ENCODE measurements at regions not wholly inside any gene's neighbourhood (a gene's known extent, or its start where the extent isn't known, plus 50 kb on each side); places are given as distances from the start of the nearest gene placed in this dataset.

GRCh38 chr7:109745677-109746410 is 1176.2 kb downstream of the DNAJB9 start:
- Mint-ChIP-seq H3K36me3 (ENCODE audit: low read depth) (no peaks in the 10 kb centered on the region), H3K4me3 (no peak overlapping the region), H3K27ac (no peak overlapping the region), H3K27me3 (no peaks in the 10 kb centered on the region), H3K9me3 (no peaks in the 10 kb centered on the region), H3K4me1 (ENCODE audit: low read depth) (no peaks in the 10 kb centered on the region)
- no peak for DNase-seq

DNA sequence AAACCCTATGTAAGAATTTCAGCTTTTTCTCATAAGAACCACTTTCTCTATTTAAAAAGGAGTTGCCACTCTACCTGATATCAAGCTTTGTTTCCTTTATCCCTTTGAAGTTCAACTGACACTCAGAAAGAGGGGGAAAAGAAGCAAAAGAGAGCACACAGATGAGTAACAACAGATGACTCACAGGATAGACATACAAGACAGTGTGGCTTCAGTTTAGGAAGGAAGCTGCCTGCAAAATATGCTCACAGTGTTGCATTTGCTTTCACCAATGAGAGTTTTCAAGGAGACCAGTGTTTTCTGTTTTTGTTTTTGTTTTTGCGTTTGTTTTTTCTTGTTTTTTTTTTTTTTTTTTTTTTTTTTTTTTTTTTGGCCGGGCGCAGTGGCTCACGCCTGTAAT is 1181.6 kb downstream of the DNAJB9 start:
- no peak overlapping the region for H3K27ac Mint-ChIP-seq
- peaks cover 4% of the 10 kb centered on the region for H3K9me3 Mint-ChIP-seq
- H3K4me3 Mint-ChIP-seq = no peak overlapping the region
- no peaks in the 10 kb centered on the region for H3K27me3 Mint-ChIP-seq
- H3K36me3 Mint-ChIP-seq (ENCODE audit: low read depth) = no peaks in the 10 kb centered on the region
- no peaks in the 10 kb centered on the region for H3K4me1 Mint-ChIP-seq (ENCODE audit: low read depth)
- DNase-seq = no peak

GRCh38 chr7:109752068-109752467 is 1182.4 kb downstream of the DNAJB9 start:
- Mint-ChIP-seq H3K36me3 (ENCODE audit: low read depth) (no peaks in the 10 kb centered on the region), H3K4me1 (ENCODE audit: low read depth) (no peaks in the 10 kb centered on the region), H3K27me3 (no peaks in the 10 kb centered on the region), H3K4me3 (no peak overlapping the region), H3K9me3 (peaks cover 6% of the 10 kb centered on the region), H3K27ac (no peak overlapping the region)
- no peak for DNase-seq

DNA sequence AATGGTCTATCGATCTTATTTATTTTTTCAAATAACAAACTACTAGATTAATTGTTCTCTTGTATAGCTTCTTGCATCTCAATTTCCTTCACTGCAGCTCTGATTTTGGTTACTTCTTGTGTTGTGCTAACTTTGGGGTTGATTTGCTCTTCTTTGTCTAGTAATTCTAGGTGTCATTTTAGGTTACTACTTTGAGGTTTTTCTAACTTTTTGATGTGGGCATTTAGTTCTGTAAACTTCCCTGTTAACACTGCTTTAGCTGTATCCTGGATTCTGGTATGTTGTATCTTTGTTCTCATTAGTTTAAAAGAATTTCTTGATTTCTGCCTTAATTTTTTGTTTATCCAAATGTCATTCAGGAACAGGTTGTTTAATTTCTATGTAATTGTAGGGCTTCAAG is 1188.0 kb downstream of the DNAJB9 start:
- DNase-seq = no peak
- Mint-ChIP-seq H3K27me3 (no peaks in the 10 kb centered on the region), H3K4me3 (no peak overlapping the region), H3K36me3 (ENCODE audit: low read depth) (no peaks in the 10 kb centered on the region), H3K27ac (no peak overlapping the region), H3K4me1 (ENCODE audit: low read depth) (no peaks in the 10 kb centered on the region), H3K9me3 (peaks cover 6% of the 10 kb centered on the region)

DNA sequence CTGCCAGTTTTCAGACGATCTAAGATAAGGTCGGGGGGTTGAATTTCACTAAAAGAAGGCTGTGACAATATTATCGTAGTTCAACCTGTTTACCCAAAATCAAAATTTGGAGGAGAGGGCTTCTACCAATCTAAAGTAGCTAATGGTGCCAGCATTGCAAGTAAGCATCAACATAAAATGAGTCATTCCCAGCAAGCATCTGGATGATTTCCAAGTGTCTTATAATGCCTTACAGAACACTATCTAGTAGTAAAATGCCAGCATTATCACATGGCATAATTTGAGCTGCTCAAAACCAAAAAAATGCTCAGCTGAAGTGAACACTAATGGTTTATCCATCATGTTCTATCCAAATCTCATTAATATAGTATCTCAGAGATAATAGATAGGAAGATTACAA is 1193.9 kb downstream of the DNAJB9 start:
- H3K27me3 Mint-ChIP-seq = no peaks in the 10 kb centered on the region
- no peaks in the 10 kb centered on the region for H3K36me3 Mint-ChIP-seq (ENCODE audit: low read depth)
- peaks cover 3% of the 10 kb centered on the region for H3K9me3 Mint-ChIP-seq
- H3K4me1 Mint-ChIP-seq (ENCODE audit: low read depth) = no peaks in the 10 kb centered on the region
- H3K4me3 Mint-ChIP-seq = no peak overlapping the region
- DNase-seq = no peak
- no peak overlapping the region for H3K27ac Mint-ChIP-seq

DNA sequence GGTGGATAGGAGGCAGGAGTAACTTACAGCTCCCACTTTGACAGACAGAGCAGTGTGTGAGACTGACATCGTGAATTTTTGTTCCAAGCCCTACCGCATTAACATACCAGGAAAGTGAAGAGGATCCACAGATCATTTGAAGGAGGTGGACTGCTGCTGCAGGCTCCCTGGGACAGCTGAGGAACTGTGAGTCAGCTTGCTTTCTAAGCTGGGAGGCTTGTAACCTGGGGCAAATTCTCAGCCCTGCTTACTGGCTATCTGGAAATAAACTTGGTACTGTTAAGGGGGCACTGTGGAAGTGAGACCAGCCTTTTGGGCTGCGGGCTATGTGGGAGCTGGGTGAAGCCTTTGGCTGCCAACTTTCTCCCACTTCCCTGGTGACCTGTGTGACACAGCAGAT is 1202.5 kb downstream of the DNAJB9 start:
- H3K4me3 Mint-ChIP-seq = no peak overlapping the region
- no peak for DNase-seq
- no peaks in the 10 kb centered on the region for H3K27me3 Mint-ChIP-seq
- no peaks in the 10 kb centered on the region for H3K36me3 Mint-ChIP-seq (ENCODE audit: low read depth)
- no peak overlapping the region for H3K27ac Mint-ChIP-seq
- H3K4me1 Mint-ChIP-seq (ENCODE audit: low read depth) = no peaks in the 10 kb centered on the region
- no peaks in the 10 kb centered on the region for H3K9me3 Mint-ChIP-seq

GRCh38 chr7:109782806-109783205 is 1213.1 kb downstream of the DNAJB9 start:
- no peaks in the 10 kb centered on the region for H3K36me3 Mint-ChIP-seq (ENCODE audit: low read depth)
- H3K4me1 Mint-ChIP-seq (ENCODE audit: low read depth) = no peaks in the 10 kb centered on the region
- no peak overlapping the region for H3K4me3 Mint-ChIP-seq
- no peak overlapping the region for H3K27ac Mint-ChIP-seq
- no peaks in the 10 kb centered on the region for H3K9me3 Mint-ChIP-seq
- no peaks in the 10 kb centered on the region for H3K27me3 Mint-ChIP-seq
- no peak for DNase-seq

GRCh38 chr7:109806548-109806947 is 1236.9 kb downstream of the DNAJB9 start:
- Mint-ChIP-seq H3K27me3 (no peaks in the 10 kb centered on the region), H3K36me3 (ENCODE audit: low read depth) (no peaks in the 10 kb centered on the region), H3K9me3 (no peaks in the 10 kb centered on the region), H3K4me1 (ENCODE audit: low read depth) (no peaks in the 10 kb centered on the region), H3K27ac (no peak overlapping the region), H3K4me3 (no peak overlapping the region)
- no peak for DNase-seq

- H3K36me3 Mint-ChIP-seq (ENCODE audit: low read depth) = no peaks in the 10 kb centered on the region
- no peaks in the 10 kb centered on the region for H3K27me3 Mint-ChIP-seq
- peaks cover 6% of the 10 kb centered on the region for H3K9me3 Mint-ChIP-seq
- H3K4me1 Mint-ChIP-seq (ENCODE audit: low read depth) = no peaks in the 10 kb centered on the region
- H3K27ac Mint-ChIP-seq = no peak overlapping the region
- H3K4me3 Mint-ChIP-seq = no peak overlapping the region
- no peak for DNase-seq
These were observed 1251.5 kb downstream of the DNAJB9 start for GRCh38 chr7:109821156-109821555.

DNA sequence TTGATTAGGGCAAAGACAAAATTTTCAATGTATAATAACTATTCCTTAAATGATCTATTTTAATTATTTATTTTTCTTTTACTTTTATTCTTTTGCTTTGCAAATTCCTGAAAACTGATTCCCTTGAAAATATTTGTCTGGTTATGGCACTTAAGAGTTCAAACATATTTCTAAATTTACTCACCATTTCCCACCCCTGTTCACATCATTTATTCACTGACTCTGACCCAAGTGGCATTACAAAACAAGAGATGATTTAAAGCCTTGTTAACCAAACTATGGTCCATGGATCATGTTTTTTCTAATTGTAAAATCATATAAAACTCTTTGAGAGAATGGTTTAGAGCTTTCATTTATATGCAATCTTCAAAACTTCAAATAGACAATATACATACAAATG is 1256.1 kb upstream of the LRRN3 start:
- DNase-seq = no peak
- Mint-ChIP-seq H3K27ac (no peak overlapping the region), H3K9me3 (no peaks in the 10 kb centered on the region), H3K36me3 (ENCODE audit: low read depth) (no peaks in the 10 kb centered on the region), H3K27me3 (peaks cover 3% of the 10 kb centered on the region), H3K4me1 (ENCODE audit: low read depth) (no peaks in the 10 kb centered on the region), H3K4me3 (no peak overlapping the region)

- Mint-ChIP-seq H3K4me3 (no peak overlapping the region), H3K36me3 (ENCODE audit: low read depth) (no peaks in the 10 kb centered on the region), H3K9me3 (no peaks in the 10 kb centered on the region), H3K27me3 (peaks cover 3% of the 10 kb centered on the region), H3K27ac (no peak overlapping the region), H3K4me1 (ENCODE audit: low read depth) (no peaks in the 10 kb centered on the region)
- no peak for DNase-seq
These were observed 1255.3 kb upstream of the LRRN3 start for GRCh38 chr7:109835577-109835976.

DNA sequence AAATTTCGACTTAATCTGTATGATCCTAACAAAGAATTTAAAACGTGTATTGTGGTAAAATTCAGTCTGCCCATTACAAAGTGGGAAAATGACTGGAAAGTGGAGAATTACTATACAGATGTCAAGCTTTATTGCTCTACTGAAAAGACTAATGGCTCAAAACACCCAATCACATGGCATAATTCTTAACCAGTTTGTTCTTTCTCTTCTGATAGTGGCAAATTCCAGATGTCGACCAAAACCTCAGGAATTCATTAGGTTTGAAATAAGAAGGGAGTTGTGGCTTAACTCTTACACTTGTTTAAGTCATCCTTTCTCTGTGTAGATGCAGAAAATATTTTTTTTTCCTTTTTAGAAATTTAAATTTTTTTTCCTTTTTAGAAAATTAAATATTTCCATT is 1254.9 kb upstream of the LRRN3 start:
- H3K4me1 Mint-ChIP-seq (ENCODE audit: low read depth) = no peaks in the 10 kb centered on the region
- no peak for DNase-seq
- H3K4me3 Mint-ChIP-seq = no peak overlapping the region
- H3K9me3 Mint-ChIP-seq = no peaks in the 10 kb centered on the region
- no peaks in the 10 kb centered on the region for H3K36me3 Mint-ChIP-seq (ENCODE audit: low read depth)
- H3K27ac Mint-ChIP-seq = no peak overlapping the region
- H3K27me3 Mint-ChIP-seq = peaks cover 3% of the 10 kb centered on the region

GRCh38 chr7:109842386-109842785 is 1248.5 kb upstream of the LRRN3 start:
- DNase-seq = no peak

DNA sequence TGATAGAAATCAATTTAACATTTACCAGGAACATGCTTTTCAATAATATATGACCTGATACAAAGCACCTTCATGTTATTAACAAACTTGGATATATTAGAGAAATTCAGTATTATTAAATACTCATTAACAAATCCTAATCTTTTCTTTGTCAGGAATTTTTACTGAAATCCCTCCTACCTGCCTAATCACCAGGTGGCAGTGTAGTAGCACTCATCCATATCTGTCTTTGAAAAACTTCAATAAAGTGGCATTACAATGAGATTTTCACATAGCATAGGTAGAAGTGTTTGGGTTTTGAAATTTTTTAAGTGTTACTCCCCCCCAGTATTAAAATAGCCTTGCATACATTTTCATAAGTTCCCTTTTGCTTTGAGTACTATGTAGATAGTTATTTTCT is 1246.6 kb upstream of the LRRN3 start:
- Mint-ChIP-seq H3K27me3 (no peaks in the 10 kb centered on the region), H3K36me3 (ENCODE audit: low read depth) (no peaks in the 10 kb centered on the region), H3K4me1 (ENCODE audit: low read depth) (no peaks in the 10 kb centered on the region), H3K9me3 (no peaks in the 10 kb centered on the region), H3K4me3 (no peak overlapping the region), H3K27ac (no peak overlapping the region)
- no peak for DNase-seq

More at GRCh38 chr7:109842386-109842785, 1248.5 kb upstream of the LRRN3 start:
- H3K4me1 Mint-ChIP-seq (ENCODE audit: low read depth) = no peaks in the 10 kb centered on the region
- H3K4me3 Mint-ChIP-seq = no peak overlapping the region
- H3K27me3 Mint-ChIP-seq = no peaks in the 10 kb centered on the region
- no peaks in the 10 kb centered on the region for H3K36me3 Mint-ChIP-seq (ENCODE audit: low read depth)
- no peak overlapping the region for H3K27ac Mint-ChIP-seq
- no peaks in the 10 kb centered on the region for H3K9me3 Mint-ChIP-seq

DNA sequence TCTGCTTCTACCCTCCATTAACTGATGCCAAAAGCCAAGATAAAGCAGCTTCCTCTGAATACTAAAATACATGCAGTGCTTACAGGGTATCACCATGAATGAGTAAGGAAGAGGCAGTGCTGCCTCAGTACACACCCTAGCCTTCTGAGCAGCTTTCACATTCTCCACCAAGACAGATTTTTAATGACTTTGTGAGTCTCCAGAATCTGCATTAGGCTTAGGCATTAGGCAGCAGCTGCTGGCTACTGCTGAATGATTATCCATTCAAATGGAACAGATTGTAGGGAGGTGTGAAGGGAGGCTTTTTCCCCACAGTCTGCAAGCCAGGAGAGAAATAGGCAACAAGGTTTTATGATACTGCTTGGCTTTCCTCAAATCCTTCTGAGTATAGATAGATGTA is 1226.7 kb upstream of the LRRN3 start:
- H3K4me1 Mint-ChIP-seq (ENCODE audit: low read depth) = no peaks in the 10 kb centered on the region
- no peak overlapping the region for H3K27ac Mint-ChIP-seq
- H3K27me3 Mint-ChIP-seq = no peaks in the 10 kb centered on the region
- no peak for DNase-seq
- H3K36me3 Mint-ChIP-seq (ENCODE audit: low read depth) = no peaks in the 10 kb centered on the region
- H3K4me3 Mint-ChIP-seq = no peak overlapping the region
- H3K9me3 Mint-ChIP-seq = no peaks in the 10 kb centered on the region
